ENCODE measurements at regions not wholly inside any gene's neighbourhood (a gene's known extent, or its start where the extent isn't known, plus 50 kb on each side); places are given as distances from the start of the nearest gene placed in this dataset.

GRCh38 chr3:116643001-116643400, 66.6 kb upstream of the TUSC7 start:
- TF ChIP-seq, protein P1, sequence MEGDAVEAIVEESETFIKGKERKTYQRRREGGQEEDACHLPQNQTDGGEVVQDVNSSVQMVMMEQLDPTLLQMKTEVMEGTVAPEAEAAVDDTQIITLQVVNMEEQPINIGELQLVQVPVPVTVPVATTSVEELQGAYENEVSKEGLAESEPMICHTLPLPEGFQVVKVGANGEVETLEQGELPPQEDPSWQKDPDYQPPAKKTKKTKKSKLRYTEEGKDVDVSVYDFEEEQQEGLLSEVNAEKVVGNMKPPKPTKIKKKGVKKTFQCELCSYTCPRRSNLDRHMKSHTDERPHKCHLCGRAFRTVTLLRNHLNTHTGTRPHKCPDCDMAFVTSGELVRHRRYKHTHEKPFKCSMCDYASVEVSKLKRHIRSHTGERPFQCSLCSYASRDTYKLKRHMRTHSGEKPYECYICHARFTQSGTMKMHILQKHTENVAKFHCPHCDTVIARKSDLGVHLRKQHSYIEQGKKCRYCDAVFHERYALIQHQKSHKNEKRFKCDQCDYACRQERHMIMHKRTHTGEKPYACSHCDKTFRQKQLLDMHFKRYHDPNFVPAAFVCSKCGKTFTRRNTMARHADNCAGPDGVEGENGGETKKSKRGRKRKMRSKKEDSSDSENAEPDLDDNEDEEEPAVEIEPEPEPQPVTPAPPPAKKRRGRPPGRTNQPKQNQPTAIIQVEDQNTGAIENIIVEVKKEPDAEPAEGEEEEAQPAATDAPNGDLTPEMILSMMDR (IDR thresholded peaks at IDR 0.05) = no peak
- no peak for TF ChIP-seq POLR2A (IDR thresholded peaks at IDR 0.05)
